Femur (tissue), 1 donor: ENCODE measurements at regions not wholly inside any gene's neighbourhood (a gene's known extent, or its start where the extent isn't known, plus 50 kb on each side); places are given as distances from the start of the nearest gene placed in this dataset.
"Not testable (repeated sequence)": the region's sequence is repeated elsewhere in the genome, so short reads cannot be mapped to it uniquely, and the experiment has no call there.

Source experiments
- DNase-seq: peaks from one replicate; pipeline ENCODE4 v3.0.0-alpha.2; 2017

DNA sequence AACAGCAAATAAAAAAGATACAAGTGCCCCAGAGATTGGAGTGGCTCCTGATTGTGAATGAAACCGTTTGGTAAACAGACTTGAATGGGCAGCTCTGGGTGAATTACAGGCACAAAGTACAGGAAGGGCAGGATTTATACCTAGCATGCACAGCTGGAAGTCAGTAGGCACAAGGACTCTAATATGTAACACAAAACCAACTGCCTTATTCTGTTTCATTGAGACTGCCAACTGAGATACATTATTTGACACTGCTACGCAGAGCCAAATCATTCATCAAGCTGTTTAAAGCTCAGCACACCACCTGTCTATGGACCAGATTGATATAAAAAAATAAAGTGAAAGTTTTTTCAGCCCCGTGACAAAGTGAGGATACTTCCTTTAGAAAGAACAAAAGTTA is 541.2 kb downstream of the NUP35 start:
- no peak for DNase-seq

DNA sequence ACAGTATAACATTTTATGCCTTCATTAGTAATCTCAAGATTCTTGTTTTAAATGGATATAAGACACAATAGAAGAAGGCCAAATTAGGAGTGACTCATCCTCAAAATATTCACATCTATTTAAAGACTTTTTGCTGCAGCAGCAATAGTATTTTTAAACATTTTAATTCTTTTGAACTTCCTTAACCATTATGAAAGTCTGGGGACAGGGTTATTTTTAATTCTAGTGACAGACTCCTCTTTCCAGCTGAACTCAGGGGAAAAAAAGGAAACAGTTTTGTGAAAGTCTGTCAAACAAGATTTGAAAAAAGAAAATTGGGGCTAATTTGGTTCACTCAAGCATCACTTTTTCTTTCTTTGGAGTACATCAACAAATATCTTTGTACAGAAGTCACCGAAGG is 541.8 kb downstream of the NUP35 start:
- DNase-seq, result no peak

DNA sequence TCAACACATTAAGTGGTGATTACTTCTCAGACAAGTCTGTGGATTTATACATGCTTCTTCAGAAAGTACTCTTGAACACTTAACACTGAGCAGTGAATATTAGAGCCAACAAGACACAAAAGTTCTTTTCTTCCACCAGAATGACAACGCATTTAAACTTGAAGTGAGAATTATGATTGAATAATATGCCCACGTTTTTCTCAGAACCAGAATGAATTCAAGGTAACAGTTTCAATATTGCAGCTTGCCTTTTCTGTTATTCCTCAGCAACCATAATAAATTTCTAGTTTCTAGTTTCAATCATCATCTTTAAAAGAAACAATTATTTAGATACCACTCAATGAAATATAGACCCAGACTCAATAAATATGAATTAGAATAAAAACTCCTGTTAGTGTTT is 547.0 kb downstream of the NUP35 start:
- DNase-seq, result no peak

DNA sequence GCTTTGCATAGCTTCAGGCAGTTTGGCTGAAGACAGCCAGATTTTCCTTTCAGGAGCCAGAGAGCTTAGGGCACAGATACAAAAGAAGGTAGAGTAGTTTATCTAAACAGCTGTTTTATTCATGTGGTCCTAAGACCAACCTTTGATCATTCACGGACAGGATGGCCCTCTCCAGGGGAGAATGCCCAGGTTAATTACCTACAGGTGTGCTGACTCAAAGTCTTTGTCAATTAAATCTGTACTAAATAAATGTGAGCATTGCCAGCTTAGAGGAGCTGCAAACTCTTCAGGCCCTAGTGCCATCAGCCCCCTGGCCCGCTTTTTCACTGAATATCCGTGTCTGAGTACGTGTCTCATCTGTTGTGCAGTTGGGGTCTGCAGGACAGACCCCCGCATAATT is 554.7 kb downstream of the NUP35 start:
- no peak for DNase-seq

DNA sequence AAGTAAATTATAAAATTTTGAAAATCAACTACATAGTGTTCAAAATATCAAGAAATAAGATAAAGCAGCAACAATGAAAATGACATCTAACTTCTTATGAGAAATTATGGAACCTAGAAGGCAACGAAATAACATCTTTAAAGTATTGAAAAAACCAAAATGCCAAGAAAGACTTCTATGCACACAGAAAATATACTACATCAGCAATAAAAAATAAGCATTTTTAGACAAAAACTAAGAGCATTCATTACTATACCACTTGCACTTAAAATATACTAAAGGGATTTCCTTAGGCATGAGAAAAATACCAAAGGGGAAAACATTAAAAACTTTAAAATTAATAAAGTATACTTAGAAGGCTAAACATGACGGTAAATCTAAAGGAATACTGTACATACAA is 556.3 kb downstream of the NUP35 start:
- DNase-seq, result no peak

DNA sequence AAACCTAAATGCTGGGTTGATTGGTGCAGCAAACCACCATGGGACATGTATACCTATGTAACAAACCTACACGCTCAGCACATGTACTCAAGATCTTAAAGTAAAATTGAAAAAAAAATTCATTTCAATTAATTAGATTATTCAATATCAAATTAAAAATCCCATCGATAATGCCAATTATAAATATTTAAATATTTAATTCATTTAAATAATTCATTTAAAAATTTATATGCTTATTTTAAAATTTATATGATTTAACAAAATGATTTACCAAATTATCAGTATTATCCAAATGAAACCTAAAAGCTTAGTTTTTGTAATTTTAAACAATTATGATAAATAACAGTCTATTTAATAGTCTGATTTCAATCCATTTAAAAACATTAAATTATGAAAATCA is 560.4 kb downstream of the NUP35 start:
- no peak for DNase-seq

DNA sequence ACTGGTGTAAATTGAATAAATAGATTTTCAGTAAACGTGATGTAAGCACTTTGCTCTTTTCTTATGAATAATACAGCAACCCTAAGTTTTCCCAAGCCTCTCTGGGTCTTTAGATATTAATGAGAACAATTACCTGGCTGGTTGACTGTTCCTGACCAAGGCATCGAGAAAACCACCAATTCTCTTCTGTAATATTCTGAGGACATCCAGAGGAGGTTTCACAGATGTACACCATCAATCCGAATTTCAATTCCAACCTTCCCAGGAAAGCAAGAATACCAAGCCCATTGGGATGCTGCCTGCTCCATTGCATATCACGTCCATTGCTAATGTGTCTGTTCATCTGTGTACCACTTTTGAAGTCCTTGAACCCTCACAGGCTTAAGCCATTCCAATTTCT is 571.8 kb downstream of the NUP35 start:
- no peak for DNase-seq

DNA sequence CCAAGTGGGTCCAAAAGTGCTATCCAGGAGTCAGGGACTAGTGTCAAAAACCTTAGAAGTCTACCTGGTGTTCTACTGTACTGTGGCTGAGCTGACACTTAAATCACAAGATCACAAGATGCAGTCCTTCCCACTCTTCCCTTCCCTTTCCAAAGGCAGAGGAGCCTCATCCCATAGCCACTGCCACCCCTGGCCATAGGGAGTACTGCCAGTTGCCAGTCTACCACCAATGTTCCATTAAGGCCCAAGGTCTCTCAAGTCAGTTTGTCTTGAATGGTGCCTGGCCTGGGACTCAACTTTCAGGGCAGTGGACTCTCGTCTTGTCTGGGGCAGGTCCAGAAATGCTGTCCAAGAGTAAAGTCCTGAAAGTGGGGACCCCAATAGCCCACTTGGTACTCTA is 585.6 kb downstream of the NUP35 start:
- DNase-seq, result no peak

DNA sequence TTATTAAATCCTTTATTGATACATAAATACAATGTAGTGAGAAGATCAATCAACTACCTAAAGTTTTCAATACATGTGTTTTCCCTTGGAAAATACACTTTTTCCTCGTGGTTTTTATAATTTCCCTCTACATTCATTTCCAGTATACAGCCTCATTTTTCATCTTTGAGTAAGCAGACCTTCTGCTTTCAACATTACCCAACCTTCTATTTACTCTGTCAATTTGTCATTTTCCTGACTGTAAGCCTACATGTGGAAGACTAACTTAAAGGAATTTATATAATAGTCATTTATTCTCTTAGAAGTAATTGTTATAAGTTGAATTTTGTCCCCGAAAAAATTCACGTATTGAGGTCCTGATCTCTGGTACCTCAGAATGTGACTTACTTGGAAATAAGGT is 594.0 kb downstream of the NUP35 start:
- DNase-seq, result no peak

DNA sequence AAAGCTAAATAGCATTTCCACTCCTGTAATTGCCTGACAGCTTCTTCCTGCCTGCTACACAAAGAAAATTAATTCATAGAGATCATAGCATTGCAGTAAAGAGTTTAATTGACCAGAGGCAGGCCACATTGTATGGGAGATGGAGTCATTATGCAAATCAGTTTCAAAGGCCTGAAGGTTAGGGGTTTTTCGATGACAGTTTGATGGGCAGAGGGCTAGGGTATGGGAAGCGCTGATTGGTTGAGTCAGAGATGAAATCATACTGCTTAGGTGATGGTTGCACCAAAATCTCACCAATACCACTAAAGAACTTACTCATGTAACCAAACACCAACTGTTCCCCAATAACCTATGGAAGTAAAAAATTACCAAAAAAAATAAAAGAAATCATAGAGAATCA is 599.0 kb downstream of the NUP35 start:
- DNase-seq, result no peak

DNA sequence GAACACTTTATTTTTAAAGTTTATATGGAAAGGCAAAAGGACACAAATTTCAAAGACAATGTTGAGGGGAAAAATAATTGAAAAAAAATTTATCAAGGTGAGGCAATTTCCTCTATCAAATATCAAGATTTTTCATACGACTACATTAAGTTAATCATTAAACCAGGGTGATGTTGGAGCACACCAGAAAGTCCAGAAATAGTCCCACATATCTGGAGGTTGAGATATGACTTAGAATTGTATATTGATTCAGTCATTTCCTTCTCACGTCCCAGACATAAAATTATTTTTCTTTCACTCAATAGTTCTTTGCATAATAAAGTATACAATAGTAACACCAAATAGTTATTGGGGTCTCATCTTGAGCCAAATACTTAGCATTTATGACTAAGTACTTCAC is 605.1 kb downstream of the NUP35 start:
- no peak for DNase-seq

DNA sequence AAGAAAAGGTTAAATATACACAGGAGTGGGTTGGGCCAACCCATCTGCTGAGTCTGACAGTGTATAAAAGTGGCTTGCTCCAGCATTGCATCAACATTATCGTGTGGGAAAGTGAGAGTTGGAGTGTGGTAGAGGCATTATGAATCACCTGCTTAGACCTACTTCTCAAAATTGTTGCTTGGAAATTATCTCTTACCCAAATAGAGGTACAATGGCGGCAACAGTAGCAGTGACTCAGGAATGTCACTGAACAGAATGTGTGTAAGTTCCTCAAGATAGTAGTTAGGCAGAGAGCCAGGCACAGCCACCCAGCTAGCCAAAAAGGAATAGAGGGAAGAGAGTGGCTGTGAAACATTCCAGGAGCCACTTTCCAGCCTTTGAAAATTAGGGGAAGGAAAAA is 616.0 kb downstream of the NUP35 start:
- DNase-seq, result no peak

DNA sequence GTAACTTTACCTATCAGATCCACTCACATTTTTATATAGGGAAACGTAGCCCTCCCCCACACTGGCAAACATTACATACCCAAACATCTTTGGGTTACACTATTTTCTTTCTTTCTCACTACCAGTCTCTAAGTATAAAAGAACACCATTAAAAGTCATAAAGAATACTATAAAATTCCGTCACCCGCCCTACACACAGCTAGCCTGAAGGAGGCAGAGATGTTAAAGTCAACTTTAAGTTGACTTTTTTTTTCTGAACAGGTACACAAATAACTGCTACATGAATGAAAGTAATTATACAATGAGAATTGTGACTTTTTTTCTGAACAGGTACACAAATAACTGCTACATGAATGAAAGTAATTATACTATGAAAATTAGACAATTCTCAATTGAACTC is 628.3 kb downstream of the NUP35 start:
- no peak for DNase-seq

DNA sequence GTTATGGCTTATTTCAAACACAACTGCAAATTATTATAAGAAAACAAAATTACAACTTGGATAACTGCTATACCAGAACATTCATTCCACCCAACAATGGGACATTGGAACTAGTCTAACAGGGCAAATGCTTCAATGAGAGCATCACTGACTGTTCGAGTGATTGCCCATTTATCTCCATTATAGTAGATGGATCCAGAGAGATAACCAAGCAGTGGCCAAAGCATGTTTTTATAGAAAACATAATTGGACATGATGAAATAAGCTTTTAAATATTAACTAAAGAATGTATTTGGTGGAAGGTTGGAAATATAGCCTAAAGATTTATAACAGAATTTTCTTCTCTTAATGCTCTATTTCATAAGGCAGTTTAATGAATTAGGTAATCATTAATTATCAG is 634.8 kb downstream of the NUP35 start:
- no peak for DNase-seq

DNA sequence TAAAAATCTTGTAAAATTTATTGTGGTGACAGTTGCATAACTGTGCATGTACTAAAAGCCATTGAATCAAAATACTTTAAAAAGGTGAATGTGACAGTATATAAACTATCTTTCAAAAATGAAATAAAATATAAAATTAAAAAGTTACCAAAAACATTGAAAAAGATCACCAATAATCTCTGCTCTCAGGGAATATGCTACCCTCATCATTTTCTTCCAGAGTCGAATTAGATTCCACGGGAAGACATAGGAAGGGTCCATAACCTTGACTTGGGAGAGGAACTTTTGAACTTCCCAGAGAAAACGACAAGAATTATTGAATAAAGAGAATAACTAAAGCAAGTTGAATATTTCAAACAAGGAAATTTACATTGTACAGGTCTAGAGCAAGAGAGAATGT is 649.5 kb downstream of the NUP35 start:
- DNase-seq, result no peak

DNA sequence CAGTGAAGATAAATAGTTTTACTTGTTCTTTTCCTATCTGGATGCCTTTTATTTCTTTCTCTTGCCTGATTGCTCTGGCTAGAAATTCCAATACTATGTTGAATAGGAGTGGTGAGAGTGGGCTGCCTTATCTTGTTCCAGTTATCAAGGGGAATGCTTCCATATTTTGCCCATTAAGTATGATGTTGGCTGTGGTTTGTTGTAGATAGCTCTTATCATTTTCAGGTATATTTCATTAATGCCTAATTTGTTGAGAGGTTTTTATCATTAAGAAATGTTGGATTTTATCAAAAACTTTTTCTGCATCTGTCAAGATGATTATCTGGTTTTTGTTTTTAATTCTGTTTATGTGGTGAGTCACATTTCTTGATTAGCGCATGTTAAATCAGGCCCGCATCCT is 655.8 kb downstream of the NUP35 start:
- DNase-seq, result no peak

DNA sequence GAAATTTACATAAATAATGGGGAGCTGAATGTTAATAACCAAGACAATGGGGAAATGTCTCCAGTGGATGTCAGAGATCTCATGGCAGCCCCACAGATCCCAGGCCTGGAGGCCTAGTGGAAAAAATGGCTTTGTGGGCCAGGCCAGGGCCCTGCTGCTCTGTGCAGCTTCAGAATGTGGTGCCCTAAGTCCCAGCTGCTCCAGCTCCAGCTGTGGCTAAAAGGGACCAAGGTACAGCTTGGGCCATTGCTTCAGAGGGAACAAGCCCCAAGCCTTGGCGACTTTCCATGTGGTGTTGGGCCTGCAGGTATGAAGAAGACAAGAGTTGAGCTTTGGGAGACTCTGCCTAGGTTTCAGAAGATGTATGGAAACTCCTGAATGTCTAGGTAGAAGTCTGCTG is 658.2 kb downstream of the NUP35 start:
- DNase-seq, result no peak

DNA sequence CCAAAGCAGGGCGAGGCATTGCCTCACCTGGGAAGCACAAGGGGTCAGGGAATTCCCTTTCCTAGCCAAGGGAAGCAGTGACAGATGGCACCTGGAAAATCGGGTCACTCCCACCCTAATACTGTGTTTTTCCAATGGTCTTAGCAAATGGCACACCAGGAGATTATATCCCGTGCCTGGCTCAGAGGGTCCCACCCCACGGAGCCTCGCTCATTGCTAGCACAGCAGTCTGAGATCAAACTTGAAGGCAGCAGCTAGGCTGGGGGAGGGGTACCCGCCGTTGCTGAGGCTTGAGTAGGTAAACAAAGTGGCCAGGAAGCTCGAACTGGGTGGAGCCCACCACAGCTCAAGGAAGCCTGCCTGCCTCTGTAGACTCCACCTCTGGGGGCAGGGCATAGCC is 664.6 kb downstream of the NUP35 start:
- DNase-seq, result not testable (repeated sequence)

DNA sequence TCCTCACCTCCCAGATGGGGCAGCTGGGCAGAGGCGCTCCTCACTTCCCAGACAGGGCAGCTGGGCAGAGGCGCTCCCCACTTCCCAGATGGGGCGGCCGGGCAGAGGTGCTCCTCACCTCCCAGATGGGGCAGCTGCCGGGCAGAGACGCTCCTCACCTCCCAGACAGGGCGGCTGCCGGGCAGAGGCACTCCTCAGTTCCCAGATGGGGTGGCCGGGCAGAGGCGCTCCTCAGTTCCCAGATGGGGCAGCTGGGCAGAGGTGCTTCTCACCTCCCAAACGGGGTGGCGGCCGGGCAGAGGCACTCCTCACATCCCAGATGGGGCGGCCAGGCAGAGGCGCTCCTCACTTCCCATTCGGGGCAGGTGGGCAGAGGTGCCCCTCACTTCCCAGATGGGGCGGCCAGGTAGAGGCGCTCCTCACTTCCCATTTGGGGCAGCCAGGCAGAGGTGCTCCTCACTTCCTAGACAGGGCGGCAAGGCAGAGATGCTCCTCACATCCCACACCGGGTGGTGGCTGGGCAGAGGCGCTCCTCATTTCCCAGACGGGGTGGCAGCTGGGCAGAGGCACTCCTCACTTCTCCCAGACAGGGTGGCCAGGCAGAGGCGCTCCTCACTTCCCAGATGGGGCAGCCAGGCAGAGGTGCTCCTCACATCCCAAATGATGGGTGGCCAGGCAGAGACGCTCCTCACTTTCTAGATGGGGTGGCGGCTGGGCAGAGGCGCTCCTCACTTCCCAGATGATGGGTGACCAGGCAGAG is 668.1 kb downstream of the NUP35 start:
- DNase-seq, result not testable (repeated sequence)

DNA sequence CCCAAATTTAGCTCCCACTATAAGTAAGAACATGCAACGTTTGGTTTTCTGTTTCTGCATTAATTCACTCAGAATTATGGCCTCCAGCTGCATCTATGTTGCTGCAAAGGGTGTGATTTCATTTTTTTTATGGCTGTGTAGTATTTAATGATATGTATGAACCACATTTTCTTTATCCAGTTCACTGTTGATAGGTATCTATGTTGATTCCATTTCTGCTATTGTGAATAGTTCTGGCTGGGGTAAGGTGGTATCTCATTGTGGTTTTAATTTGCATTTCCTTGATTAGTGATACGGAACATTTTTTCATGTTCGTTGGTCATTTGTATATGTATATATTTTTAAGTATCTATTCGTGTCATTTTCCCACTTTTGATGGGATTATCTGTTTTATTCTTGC is 674.3 kb downstream of the NUP35 start:
- no peak for DNase-seq

DNA sequence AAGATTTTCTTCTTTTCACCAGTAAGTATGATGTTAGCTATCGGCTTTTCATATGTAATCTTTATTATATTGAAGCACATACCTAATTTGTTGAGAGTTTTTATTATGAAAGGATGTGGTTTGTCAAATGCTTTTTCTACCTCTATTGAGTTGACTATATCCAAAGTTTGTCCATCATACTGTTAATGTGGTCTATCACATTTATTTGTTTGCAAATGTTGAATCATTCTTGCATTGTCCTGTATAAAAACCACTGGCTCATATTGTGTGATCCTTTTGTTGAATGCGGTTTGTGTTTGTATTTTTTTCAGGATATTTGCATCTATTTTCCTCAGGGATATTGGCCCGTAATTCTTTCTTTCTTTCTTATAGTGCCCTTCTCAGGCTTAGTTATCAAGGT is 675.5 kb downstream of the NUP35 start:
- no peak for DNase-seq

DNA sequence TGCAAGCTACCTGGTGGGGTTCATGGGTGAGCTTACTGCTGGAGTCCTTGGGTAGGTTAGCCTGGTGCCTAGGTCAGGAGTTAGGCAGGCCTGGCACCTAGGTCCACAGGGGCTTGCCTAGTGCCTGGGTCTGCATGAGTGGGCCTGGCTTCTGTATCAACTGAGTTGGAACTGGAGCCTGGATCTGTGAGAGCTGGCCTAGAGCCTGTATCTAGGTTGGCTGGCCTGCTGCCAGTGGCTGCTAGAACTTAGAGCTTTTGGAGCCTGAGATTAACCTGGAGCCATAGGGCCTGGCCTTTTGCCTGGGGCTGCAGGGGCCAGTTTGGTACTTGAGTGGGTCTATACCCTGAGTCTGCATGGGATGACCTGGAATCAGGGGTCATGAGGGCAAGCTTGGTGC is 679.4 kb downstream of the NUP35 start:
- DNase-seq, result no peak

DNA sequence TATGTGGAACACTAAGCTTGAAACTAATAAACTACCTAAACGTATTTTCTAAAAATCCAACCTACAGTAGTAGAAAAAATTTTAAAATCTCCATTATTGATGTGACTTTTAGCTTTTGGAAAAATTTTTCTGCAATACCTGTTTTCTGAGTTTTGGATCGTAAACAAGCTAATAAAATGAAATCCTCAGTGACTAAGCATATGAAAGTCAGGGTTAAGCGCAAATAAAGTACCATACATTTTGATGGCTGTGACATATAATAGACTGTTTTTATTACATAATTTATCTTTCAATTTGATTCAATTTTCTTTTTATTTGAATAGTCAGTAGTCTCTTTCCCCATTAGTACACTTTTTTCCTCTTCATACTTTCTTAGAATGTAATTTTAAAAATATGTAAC is 683.6 kb downstream of the NUP35 start:
- no peak for DNase-seq

DNA sequence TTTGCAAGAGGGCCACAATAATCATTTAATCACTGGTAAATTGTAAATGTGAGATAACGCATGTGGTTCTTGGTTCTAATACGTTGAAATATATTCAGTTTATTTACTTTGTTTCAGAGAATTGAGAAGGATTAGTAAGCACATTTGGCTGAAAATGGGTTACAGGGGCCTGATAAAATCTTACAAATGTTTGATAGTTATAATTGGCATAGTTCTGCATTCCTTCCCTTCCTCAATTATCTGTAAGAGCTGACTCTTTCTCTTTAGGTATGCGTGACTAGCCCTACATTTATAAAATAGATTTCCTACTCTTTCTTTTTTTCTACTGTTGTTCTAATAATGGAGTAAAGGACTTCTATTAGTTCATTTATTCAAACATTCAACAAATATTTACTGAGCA is 685.2 kb downstream of the NUP35 start:
- no peak for DNase-seq

DNA sequence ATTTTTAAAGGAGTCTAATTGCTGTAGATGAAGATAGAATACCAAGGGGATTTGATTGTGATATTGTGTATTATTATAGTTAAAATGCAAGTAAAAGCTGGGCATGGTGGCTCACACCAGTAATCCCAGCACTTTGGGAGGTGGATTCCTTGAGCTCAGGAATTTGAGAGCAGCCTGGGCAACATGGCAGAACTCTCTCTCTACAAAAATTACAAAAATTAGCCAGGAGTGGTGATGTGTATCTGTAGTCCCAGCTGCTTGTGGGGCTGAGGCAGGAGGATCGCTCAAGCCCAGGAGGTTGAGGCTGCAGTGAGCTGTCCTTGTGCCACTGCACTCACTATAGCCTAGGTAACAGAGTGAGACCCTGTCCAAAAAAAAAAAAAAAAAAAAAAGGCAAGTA is 687.0 kb downstream of the NUP35 start:
- no peak for DNase-seq

DNA sequence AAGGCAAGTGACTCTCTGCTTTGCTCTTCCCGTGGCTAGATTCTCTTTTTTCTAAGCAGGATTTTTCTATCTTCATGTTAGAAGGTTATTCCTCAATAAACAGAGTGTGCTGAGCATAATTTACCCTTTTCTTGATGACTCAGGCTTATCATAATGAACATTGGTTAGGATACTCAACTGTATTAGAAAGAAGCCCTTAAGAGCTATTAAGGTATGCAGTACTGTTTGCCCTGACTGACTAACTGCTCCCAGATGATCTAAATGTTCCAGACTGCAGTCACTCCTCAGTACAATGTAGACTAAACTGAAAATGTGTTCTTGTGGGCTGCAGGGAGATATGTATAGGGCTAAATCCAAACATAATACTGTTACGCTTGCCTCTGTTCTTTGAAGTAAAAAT is 687.8 kb downstream of the NUP35 start:
- no peak for DNase-seq
